ENCODE measurements at regions not wholly inside any gene's neighbourhood (a gene's known extent, or its start where the extent isn't known, plus 50 kb on each side); places are given as distances from the start of the nearest gene placed in this dataset.
"Not testable (repeated sequence)": the region's sequence is repeated elsewhere in the genome, so short reads cannot be mapped to it uniquely, and the experiment has no call there.

- DNase-seq (ENCODE audit: low read depth): no peak
Measured at GRCh38 chr11:97860237-97860636, 1160.5 kb upstream of the CNTN5 start.

DNA sequence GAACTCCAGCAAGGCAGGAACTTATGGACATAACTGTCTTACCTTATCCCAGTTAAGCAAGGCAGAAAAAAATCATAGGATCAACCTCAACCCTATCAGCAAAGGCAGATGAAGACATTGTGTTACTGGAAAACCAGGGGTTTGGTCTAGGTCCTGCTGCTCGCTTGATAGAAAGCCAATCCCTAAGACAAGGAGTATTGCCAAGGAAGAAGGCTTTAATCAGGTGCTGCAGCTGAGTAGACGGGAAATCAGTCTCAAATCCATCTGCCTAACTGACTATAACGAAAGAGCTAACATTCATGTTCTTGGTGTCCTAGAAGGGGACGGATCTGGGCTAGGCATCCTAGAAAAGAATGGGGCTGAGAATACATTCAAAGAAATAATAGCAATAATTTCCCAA lies 1158.7 kb upstream of the CNTN5 start:
- no peak for DNase-seq (ENCODE audit: low read depth)

DNA sequence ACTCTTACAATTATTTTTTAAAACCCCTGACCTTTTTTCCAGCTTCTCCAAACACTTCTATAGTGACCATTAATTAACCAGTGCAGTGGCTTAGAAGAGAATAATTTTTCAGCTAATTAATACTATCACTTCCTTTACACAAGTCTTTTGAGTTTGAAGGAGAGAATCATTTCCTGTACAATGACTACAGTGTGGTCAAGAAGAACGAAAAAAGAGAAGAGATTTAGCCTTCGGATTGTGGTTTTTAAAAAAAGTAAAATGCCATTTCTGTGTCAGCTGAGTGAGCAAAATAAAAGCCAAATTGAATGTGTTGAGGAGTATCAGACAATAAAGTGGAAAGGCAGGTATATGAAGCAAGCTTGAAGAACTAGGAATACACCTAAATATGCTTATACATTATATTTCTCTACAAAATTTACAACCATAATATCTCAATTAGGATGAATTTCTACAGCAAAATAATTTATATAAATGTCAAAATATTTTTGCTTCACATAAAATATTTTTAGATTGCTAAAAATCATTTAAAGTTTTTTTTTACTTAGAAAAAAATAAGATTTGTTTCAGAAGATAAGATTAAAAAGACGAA lies 1155.2 kb upstream of the CNTN5 start:
- DNase-seq (ENCODE audit: low read depth): no peak

DNA sequence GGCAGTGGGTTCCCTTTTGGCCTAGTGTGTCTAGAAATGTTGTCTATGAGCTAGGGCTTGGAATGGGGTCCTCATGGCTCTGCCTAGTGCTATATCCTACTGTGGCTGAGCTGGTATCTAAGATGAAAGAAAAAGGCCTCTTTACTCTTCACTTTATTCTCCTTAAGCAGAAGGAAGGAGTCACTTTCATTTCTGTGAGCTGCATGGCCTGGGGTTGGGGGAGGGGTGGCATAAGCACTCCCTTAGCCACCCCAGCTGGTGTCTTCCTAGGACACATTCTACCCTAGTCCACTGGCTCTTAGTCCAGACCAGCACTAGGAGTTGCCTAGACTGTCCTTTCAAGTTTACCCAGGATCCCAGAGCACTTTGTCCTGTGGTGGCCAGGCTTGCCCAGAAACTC lies 1148.9 kb upstream of the CNTN5 start:
- no peak for DNase-seq (ENCODE audit: low read depth)

DNA sequence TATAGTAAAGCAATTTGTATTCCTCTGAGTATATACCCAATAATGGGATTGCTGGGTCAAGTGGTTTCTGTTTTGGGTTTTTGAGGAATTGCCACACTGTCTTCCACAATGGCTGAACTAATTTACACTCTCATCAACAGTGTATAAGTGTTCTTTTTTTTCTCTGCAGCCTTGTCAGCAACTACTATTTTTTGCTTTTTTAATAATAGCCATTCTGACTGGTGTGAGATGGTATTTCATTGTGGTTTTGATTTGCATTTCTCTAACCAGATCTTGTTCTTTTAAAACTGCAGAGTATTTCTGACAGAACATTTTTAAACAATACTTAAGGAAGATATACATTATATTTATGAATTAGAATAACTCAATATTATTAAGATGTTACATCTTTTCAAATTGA lies 1140.5 kb upstream of the CNTN5 start:
- DNase-seq (ENCODE audit: low read depth): no peak

- DNase-seq (ENCODE audit: low read depth): no peak
Measured at GRCh38 chr11:97883086-97883485, 1137.7 kb upstream of the CNTN5 start.

GRCh38 chr11:97888641-97889040 lies 1132.1 kb upstream of the CNTN5 start:
- DNase-seq (ENCODE audit: low read depth): no peak

- DNase-seq (ENCODE audit: low read depth): no peak
Measured at GRCh38 chr11:97890466-97890865, 1130.3 kb upstream of the CNTN5 start.

DNA sequence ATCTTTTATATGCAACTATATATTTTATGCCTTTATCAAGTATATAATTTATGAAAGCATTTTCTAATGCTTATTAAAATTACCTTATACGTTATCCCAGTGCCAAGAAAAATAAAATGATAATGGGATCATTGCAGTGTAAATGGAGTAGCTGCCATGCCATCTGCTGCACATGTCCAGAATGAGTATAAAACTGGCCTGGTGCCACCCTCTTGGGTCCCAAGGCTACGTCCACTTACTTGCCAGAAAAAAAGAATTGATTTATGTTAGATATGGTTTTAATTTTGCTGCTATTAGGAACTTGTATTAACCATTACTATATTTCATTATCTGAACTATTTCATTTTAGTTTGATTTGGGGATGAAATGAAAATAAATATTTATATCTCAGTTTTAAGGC lies 1127.1 kb upstream of the CNTN5 start:
- DNase-seq (ENCODE audit: low read depth): no peak

DNA sequence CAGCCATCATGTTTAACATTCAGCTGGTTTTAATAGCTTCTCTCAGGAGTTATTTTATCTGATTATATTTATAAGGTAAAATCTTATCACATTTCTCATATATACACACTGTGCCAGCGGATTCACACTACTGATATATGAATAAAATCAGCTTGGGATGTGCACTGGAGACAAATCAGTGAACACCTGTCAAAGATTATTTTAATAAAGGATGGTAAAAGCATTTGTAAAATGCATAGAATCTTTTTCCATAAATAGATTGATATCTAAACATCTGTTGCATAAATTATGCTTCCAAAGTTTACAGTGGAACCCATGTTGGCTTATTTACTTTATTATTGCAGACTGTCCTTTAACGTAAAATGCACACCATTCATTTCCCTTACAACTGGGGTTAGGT lies 1125.8 kb upstream of the CNTN5 start:
- no peak for DNase-seq (ENCODE audit: low read depth)

- no peak for DNase-seq (ENCODE audit: low read depth)
Measured at GRCh38 chr11:97895572-97895971, 1125.2 kb upstream of the CNTN5 start.

DNA sequence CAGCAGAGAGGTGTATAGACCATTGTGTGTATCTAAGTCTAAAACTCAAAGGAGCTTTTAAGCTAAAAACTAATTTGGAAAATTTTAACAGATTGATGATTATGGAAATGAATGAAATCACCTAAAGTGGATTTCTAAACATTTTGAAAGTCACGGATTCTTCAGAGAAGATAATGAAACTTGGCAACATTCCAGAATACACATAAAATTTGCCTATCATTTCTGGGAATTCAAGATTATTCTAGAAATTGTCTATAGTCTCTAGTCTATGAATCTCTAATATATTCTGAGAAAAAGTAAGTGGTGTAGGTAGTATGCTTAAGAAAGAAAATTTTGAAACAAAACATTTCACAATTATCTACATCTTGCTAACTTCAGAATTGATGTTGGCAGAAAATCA lies 1117.9 kb upstream of the CNTN5 start:
- DNase-seq (ENCODE audit: low read depth): no peak

GRCh38 chr11:97905101-97905500 lies 1115.6 kb upstream of the CNTN5 start:
- DNase-seq (ENCODE audit: low read depth): no peak

DNA sequence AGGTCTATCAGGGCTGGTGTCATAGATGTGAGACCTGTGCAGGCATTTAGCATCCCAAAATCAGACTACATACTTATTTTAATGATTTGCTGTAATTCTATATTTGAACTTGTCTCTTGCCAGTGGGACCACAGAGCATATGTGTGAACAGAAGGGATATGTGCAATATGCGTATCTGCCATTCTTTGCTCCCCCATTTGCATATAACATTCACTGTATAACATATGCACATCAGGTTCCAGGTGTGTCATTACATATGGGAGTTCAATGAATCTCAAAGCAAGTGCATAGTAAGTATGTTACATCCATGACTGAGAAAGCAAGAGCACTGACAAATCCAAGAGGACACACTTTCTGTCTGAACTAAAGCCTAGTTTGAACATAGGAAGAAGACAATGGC lies 1115.1 kb upstream of the CNTN5 start:
- no peak for DNase-seq (ENCODE audit: low read depth)

GRCh38 chr11:97908354-97908753 lies 1112.4 kb upstream of the CNTN5 start:
- no peak for DNase-seq (ENCODE audit: low read depth)

GRCh38 chr11:97909614-97910399 lies 1110.9 kb upstream of the CNTN5 start:
- no peak for DNase-seq (ENCODE audit: low read depth)

- no peak for DNase-seq (ENCODE audit: low read depth)
Measured at GRCh38 chr11:97912629-97913028, 1108.1 kb upstream of the CNTN5 start.

DNA sequence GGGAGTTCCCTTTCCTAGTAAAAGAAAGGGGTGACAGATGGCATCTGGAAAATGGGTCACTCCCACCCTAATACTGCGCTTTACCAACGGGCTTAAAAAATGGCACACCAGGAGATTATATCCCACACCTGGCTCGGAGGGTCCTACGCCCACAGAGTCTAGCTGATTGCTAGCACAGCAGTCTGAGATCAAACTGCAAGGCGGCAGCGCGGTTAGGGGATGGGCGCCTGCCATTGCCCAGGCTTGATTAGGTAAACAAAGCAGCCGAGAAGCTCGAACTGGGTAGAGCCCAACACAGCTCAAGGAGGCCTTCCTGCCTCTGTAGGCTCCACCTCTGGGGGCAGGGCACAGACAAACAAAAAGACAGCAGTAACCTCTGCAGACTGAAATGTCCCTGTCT lies 1097.8 kb upstream of the CNTN5 start:
- DNase-seq (ENCODE audit: low read depth): not testable (repeated sequence)

DNA sequence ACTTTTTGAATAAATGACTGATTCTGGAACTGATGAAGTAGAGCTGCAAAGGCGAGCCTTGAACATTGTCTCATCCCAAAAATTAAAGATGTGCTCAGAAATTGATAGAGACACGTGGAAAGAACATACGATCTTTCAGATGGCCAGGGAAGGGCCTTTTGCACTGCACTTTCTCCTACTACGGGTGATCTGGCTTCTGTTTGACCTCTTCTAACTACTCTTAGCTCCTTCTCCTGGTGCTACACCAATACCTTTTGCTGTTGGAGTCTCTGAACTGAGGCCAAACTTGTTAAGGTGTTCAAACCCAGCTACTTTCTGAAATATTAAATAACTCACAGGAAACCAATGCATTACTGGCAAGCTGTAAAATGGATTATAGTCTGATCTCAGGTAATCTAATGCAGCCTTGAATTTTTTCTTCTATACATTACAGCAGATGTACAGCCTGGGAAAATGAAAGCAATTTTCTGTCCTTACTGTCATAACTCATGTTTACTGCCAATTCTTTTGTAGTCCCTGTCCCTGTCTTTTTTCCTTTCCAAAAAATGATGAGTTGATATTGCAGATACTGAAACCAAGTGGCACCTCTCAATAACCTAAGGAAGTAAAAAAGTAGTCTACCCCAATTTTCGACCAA lies 1086.1 kb upstream of the CNTN5 start:
- DNase-seq (ENCODE audit: low read depth): no peak

- no peak for DNase-seq (ENCODE audit: low read depth)
Measured at GRCh38 chr11:97937501-97937900, 1083.2 kb upstream of the CNTN5 start.

- DNase-seq (ENCODE audit: low read depth): no peak
Measured at GRCh38 chr11:97938789-97939188, 1082.0 kb upstream of the CNTN5 start.

DNA sequence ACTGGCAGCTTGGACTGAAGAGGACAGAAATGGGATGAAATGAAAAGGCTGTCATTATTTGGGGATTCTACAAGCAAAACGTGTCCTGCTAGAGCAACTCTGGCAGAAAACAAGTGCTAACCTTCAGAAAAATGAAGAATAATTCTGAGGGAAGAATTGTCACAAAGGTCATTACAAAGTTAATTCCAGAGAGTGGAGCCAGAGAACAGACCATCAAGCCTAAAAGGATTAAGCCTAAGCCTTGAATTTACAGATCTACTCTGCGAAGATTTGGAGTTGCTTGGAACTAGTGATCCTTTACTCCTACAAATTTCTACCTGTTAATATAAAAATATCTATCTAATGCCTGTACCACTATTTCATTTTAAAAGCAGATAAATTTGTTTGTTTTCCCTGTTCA lies 1077.3 kb upstream of the CNTN5 start:
- DNase-seq (ENCODE audit: low read depth): no peak

- DNase-seq (ENCODE audit: low read depth): no peak
Measured at GRCh38 chr11:97948793-97949192, 1072.0 kb upstream of the CNTN5 start.
